Ovary (tissue), 7 donors: ENCODE measurements at regions not wholly inside any gene's neighbourhood (a gene's known extent, or its start where the extent isn't known, plus 50 kb on each side); places are given as distances from the start of the nearest gene placed in this dataset.

Source experiments
- DNase-seq, 5 donors: peaks; one replicate each; pipeline ENCODE4 v3.0.0-alpha.2; 2019 to 2020
- H3K27ac ChIP-seq, 2 donors: fragments of 200-600 bp; one replicate each; pipeline versions ENCODE4 v1.5.1 to v1.8.0; 2019 to 2022
- H3K27me3 ChIP-seq: fragments of 200-600 bp; one replicate; pipeline ENCODE4 v1.8.0; 2022
- H3K36me3 ChIP-seq: fragments of 200-600 bp; sonication (generic); one replicate; pipeline ENCODE4 v1.5.1; 2019
- H3K4me1 ChIP-seq: one replicate; pipeline ENCODE4 v1.8.1; 2013; ENCODE audit warnings: mild to moderate bottlenecking, moderate library complexity; ENCODE audit not compliant: insufficient read depth
- H3K4me3 ChIP-seq: fragments of 200-600 bp; sonication (generic); one replicate; pipeline ENCODE4 v1.5.1; 2017
- H3K9me3 ChIP-seq, 2 donors: fragments of 200-600 bp in 1 of 2; sonication (generic) in 1 of 2; one replicate each; pipeline versions ENCODE4 v1.5.1 to v1.8.1; 2013 to 2019; ENCODE audit warnings: mild to moderate bottlenecking in 1 of 2, moderate library complexity in 1 of 2
- CTCF ChIP-seq, 3 donors: fragments of 450-650 bp in 2 of 3; fragments of 200-600 bp in 1 of 3; IDR thresholded peaks; one replicate each; pipeline versions ENCODE4 v1.5.1 to v1.8.0; 2016 to 2022; ENCODE audit warnings: antibody characterized with exemption in 3 of 3, mild to moderate bottlenecking in 1 of 3
- EP300 ChIP-seq: sonication (generic); formaldehyde crosslinking; IDR thresholded peaks from one replicate; pipeline ENCODE4 v1.6.1; 2017; ENCODE audit warnings: antibody characterized with exemption
- POLR2A ChIP-seq: fragments of 450-650 bp; IDR thresholded peaks from one replicate; pipeline ENCODE4 v1.6.1; 2017; ENCODE audit warnings: antibody characterized with exemption, mild to moderate bottlenecking, moderate library complexity
- WGBS, 3 donors: extraction: QIAGEN DNeasy Blood & Tissue Kit in 1 of 3; methylation state at CpG; one replicate each; pipeline versions ENCODE4 v1.1.5 to v1.1.7; 2013 to 2017; 5-methylcytosine and 5-hydroxymethylcytosine counted together
- intact Hi-C, 4 donors: fragments of 100-400 bp; cut with DNase I; formaldehyde crosslinking; loops; one replicate each; pipeline versions ENCODE4 v1.11.0 to v1.15.1; 2022 to 2023
- donor health status: DM: no; HTN: no; CAD: no; lungs with moderate emphysema.
- donor health status: DM: no; HTN: no; CAD: no.
- donor health status: Bipolar disorder and iron deficiency.
- donor health status: DM: no; HTN: no; CAD: no.
- donor health status: DM: yes; HTN: yes; CAD: no.

- Histone ChIP-seq H3K4me3 (no peak overlapping the region), H3K9me3 (no peaks in the 10 kb centered on the region), H3K27ac (no peak overlapping the region), H3K4me1 (no peaks in the 10 kb centered on the region), H3K27me3 (no peaks in the 10 kb centered on the region), H3K36me3 (no peaks in the 10 kb centered on the region)
- WGBS, 3 donors, result 35 to 53% (median 40%) methylated on average over 9 of the region's 9 CpGs
- no peak for TF ChIP-seq EP300
- no peak for TF ChIP-seq POLR2A
- TF ChIP-seq CTCF (IDR thresholded peaks at IDR 0.05), result no peak
- intact Hi-C loops, result no loop called here
- no peak for DNase-seq
Observed at GRCh38 chr4:187604984-187605383, 390.6 kb upstream of the ZFP42 start.

DNA sequence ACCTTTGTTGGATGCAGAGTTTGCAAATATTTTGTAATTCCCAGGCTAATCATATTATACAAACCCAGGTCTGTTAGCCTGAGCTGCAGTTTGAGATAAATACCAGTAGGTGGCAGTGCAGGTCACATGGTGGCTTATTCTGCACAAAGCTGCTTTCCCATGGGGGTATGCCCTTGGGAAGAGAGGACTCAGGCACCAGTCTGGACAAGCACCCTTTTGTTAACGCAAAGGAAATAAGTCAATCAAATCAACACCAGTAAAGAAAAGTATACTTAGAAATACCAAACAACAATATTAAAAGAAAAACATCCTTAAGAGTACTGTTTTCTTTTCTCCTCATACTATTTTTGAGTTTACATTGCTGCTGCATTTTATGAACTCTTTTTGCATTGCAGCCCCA lies 389.0 kb upstream of the ZFP42 start:
- H3K27me3 ChIP-seq, result no peaks in the 10 kb centered on the region
- no peak for DNase-seq
- H3K4me1 ChIP-seq, result no peaks in the 10 kb centered on the region
- TF ChIP-seq CTCF (IDR thresholded peaks at IDR 0.05) (no peak), EP300 (no peak), POLR2A (no peak)
- WGBS, 3 donors, result 56 to 74% (median 70%) methylated on average over 1 of the region's 1 CpG
- no peak overlapping the region for H3K27ac ChIP-seq
- intact Hi-C loops, result no loop called here
- no peaks in the 10 kb centered on the region for H3K9me3 ChIP-seq
- H3K4me3 ChIP-seq, result no peak overlapping the region
- no peaks in the 10 kb centered on the region for H3K36me3 ChIP-seq

DNA sequence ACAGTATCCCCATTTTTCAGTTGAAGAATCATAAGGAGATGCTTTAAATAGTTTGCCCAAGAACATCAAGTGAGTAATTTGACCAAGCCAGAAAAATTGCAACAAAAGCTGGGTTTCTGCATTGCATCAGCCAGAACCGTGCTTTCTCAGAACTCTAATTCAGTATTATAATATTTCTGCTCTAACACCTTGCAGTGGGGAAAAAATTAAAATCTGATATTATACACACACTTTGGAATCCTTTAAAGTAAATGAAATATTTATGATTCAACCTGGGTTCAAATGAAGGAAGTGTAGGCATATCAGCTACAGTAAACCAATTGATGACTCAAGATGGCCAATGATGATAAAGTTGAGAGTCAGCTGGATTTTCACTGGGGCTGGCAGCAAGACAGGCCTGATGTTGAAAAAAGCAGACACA lies 387.6 kb upstream of the ZFP42 start:
- H3K27ac ChIP-seq, result no peak overlapping the region
- TF ChIP-seq CTCF (IDR thresholded peaks at IDR 0.05), result no peak
- no peak for TF ChIP-seq EP300
- no peak for TF ChIP-seq POLR2A
- intact Hi-C loops, result no loop called here
- H3K4me3 ChIP-seq, result no peak overlapping the region
- H3K27me3 ChIP-seq, result no peaks in the 10 kb centered on the region
- 37 to 62% (median 61%) methylated on average over 1 of the region's 1 CpG for WGBS, 3 donors
- no peaks in the 10 kb centered on the region for H3K9me3 ChIP-seq
- no peaks in the 10 kb centered on the region for H3K36me3 ChIP-seq
- no peak for DNase-seq
- no peaks in the 10 kb centered on the region for H3K4me1 ChIP-seq

GRCh38 chr4:187612301-187612700 lies 383.3 kb upstream of the ZFP42 start:
- WGBS, 3 donors, result 70 to 79% (median 73%) methylated on average over 8 of the region's 8 CpGs
- intact Hi-C loops, result no loop called here
- no peaks in the 10 kb centered on the region for H3K4me1 ChIP-seq

More at GRCh38 chr4:187612301-187612700, 383.3 kb upstream of the ZFP42 start:
- Histone ChIP-seq H3K27ac (no peak overlapping the region), H3K4me3 (no peak overlapping the region), H3K9me3 (no peaks in the 10 kb centered on the region), H3K36me3 (no peaks in the 10 kb centered on the region), H3K27me3 (no peaks in the 10 kb centered on the region)
- DNase-seq, result no peak
- no peak for TF ChIP-seq CTCF (IDR thresholded peaks at IDR 0.05)
- TF ChIP-seq EP300, result no peak
